GM21737 (cell line): ENCODE measurements at regions not wholly inside any gene's neighbourhood (a gene's known extent, or its start where the extent isn't known, plus 50 kb on each side); places are given as distances from the start of the nearest gene placed in this dataset.

Experiments used
- ATAC-seq: cut with Tn5 transposase; IDR thresholded peaks from one replicate; pipeline ENCODE4 v1.9.1; 2021; ENCODE audit warnings: mild to moderate bottlenecking, moderate library complexity; ENCODE audit not compliant: unreplicated experiment

DNA sequence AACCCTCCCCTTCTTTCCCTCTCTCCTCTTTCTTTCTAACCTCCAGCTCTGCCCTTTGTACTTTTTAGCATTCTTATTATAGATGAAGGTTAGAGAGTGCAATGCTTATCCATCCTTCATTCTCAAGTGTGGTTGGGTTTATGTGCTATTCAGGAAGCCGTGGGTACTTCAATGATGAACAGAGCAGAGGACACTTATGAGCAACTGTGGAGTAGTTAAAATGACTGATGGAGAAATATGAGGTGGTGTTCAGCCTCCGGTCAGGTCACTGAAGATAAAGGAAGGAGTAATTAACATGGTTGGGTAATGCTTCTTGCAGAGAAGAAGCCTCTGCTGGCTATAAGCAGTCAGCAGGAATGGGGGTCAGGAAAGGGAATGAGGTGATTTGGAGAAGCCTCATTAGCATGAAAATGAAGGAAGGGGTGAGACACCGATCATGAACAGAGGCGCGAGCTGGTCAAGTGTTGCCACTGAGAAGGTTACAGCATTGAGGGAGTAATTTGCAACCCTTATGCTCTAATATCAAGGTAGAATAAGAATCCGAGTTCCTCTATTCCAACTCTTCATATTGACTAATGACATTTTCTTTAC is 174.7 kb downstream of the LPIN1 start:
- ATAC-seq = no peak

DNA sequence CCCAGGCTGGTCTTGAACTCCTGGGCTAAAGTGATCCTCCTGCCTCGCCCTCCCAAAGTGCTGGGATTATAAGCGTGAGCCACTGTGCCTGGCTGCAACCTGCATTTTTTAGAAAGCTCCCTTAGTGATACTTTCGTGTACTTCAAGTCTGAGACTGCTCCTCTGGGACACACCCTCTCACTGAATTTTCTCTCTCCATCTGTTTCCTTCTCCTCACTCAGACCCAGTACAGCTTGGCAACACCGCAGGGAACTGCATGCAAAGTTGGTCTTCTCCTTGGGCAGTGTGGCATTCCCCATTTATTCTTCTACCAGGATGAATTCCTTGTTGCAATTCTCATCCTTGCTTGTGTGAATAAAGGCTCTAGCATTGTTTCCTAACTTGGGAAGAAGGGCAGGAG is 175.9 kb downstream of the LPIN1 start:
- no peak for ATAC-seq

DNA sequence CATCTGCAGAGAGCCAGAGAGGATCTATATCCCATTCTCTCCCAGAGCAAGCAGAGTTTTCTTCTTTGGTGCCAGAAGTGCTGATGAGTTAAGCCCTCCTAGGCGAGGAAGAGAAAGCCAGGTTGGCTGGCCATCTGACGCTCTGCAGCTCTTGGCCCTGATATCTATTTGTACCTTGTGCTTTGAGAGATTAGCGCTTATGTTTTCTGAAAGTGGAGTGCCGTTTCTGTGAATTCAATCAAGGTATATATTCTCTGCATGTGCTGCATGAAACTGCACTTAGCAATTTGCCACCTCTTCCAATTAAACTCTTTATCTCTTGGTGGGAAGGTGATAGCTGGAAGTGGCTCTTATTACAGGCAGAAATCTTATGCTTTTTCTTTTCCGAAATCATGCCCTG is 177.5 kb downstream of the LPIN1 start:
- no peak for ATAC-seq

DNA sequence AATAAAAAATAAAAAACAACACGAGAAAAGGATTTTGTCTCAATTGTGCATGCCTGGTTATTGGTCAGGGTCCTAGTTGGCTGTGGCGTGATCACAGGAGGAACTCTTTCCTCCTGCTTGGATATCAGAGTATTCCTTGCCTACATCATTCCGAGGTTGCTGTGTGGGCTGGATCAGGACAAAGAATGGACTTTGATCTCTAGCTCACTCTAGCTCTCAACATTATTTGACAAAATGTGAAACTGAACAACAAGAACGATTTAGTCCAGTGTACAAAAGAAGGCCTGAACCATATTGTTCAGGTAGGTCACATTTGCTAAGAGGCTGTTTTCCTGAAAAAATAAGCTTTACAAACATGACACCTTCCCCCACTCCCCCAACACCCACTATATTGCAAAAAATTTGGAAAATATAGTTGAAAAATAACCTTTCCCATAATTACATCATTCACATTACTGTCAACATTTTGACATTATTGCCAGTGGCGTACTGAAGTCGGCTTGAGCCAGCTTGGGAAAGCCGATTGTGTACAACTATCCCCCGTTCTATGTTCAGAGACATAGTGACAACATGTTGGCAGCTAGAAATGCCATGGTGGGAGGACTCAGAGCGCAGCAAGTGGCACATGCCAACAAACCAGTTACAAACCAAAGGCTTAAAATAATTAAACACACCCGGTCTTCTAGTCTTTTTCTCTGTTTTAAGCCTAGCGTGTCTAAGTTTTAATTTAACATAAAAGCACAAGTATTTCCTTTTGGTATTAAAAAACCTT is 179.0 kb downstream of the LPIN1 start:
- ATAC-seq = no peak

DNA sequence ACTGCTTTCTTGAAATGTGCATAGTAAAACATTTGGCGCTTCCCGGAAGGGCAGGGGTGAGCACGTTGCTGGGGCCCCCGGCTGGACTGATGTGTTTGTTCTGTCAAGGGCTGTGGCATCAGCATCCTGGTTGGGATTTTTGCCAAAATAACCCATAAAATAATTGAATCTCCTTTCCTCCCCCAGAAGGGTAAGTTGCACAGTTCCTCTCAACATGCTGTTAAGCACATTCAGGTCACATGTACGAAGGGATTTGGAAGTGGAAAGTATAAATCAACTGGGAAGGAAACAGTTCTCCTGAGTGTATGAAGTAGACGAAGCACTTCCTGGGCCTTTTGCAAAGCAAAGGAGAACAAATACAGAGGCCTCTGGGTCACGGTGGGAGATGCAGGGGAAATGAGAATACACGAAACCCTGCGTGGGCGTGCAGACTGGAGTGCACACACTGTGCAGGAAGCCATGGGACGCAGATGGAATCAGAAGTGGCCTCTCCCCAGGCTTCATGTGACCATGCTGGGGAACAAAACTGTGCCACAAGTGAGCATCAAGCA is 183.9 kb downstream of the LPIN1 start:
- no peak for ATAC-seq

DNA sequence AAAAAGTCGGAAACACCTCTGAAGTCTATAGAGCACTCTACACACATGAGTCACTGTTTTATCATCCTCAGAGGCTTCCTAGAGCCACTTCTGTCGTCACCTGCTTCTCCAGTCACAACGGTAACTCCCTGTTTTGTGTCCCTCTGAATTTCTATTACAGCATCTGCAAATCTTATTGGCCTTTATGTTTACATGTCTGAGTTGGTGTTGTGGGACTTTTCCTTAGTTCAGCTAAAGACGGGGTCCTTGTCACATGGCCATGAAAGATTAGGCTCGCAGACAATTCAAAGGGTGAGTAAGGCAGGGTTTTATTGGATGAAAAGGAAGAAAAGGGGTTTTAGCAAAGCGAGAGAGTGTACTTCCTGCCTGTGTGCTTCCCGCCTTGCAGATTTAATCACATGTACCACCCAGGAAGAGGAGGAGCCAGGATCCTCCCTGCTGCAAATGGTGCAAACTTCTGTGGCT is 185.6 kb downstream of the LPIN1 start:
- no peak for ATAC-seq

DNA sequence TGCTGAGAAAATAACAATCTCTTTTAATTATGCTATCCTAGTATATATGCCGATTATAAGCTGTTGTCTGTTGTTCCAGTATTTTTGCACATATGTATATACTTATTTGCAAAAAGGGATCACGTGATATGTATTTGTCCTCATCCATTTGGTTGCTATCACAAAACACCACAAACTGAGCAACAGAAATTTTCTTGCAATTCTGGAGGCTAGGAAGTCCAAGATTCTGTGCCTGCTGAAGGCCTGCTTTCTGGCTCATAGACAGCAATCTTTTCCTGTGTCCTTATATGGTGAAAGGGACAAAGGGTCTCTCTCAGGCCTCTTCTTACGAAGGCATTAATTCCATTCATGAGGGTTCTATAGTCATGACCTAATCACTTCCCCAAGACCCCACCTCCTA is 186.5 kb downstream of the LPIN1 start:
- no peak for ATAC-seq

DNA sequence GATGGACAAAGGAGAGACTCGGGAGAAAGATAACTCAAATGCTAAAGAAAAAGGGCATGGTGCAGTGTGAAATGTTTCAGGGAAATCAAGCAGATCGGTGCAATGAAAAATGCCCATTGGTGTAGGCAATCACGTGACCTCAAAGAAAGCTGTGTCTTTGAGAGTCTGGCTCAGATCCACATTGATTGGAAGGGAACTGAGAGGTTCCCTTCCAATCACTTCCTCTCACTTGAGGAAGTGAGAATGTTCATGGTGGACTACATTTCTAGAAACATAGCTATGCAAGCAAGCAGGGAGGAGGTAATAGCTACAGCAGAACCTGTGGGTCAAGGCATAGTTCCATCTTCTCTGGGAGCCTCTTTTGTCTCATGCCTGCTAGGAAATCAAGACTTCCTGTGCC is 187.4 kb downstream of the LPIN1 start:
- ATAC-seq = peak; percentile 67

DNA sequence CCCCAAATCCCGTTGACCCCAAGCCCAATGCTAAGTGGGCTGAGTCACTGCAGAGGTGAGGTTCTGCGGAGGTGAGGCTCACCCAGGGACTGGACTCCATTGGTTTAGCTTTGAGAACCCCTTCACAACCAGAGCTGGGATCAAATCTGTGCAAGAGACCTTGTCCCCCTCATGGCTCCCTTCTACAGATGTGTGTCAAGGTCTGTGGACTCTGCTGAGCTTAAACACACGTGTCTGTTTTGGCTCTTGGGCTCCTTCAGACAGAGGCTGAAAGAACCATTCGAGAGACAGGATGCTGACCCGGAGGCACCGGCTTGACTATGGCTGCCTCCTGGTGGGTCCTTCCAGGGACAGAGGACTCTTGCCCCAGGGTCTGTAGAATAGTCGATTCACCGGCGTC is 190.3 kb downstream of the LPIN1 start:
- no peak for ATAC-seq

DNA sequence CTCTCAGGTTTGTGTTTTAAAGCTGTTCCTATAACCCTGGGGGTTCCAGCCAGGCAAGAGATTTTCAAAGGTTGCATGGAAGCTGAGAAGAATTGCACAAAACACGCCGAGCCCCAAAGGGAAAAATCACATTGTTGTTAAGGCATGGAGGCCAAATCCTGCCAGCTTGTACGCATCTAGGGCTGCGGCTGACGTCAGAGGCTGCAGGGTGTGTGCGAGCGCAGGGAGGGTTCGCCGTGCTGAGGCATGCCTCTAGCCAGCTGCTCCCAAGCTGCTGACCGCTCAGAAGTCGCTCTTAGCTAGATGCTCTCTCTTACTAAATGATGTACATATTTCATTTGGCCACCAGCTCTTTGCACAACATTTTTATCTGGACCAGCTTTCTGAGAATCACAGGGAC is 191.8 kb downstream of the LPIN1 start:
- ATAC-seq = no peak

DNA sequence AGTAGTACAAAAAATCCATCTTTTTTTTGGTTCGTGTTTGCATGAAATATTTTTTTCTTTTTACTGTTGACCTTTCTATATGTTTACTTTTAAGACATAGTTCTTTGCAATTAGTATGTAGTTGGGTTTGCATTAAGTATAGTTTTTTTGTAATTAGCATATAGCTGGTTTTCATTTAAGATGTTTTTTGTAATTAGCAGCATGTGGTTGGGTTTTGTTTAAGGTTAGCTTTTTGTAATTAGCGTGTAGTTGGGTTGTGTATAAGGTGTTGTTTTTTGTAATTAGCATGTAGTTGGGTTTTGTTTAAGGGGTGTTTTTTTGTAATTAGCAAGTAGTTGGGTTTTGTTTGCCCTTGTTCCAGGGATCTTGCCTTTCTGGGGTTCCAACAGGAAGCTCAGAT is 193.1 kb downstream of the LPIN1 start:
- ATAC-seq = no peak

DNA sequence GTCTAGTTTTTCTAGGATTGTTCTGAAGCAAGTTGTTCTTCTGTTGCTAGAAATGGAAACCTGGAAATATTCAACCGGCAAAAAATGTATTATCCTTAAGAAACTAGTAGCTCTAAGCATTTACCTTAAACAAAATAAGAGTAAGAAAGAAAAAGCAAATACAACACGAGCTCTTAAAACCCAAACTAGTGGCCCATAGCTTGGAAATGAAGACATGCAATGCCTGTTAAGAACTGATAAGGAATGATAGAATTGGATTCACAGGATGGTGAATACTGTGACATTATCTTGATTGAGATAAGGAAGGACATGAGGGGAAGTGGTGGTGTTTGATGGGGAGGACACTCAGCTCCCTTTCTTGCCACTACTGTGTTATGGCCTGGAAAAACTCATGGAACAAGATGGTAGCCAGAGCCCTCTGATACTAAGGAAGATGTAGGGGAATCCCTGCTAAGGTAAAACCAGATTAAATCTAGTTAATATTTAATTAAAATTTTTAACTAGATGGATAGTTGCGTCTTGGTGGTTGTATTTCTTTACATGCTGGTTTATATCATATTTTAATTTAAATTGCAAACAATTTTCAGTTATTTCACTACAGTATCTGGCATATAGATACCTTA is 193.8 kb downstream of the LPIN1 start:
- no peak for ATAC-seq

DNA sequence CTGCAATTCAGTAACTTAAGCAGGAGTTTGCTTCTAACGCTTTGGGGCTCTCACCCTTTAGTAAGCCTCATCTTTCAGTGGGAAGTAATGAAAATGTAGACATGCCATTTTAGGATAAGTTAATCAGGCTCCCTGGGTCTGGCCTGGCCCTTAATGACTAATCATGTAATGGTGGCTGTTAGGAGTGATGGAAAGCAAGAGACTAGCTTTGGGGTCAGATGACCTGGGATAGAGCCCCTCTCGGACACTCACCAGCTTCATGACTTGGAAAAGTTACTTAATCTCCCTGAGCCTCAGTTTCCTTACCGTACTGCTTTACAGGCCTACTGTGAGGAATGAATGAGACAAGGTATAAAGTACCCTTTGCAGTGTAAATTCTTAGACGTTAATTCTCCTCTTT is 194.4 kb downstream of the LPIN1 start:
- ATAC-seq = no peak

DNA sequence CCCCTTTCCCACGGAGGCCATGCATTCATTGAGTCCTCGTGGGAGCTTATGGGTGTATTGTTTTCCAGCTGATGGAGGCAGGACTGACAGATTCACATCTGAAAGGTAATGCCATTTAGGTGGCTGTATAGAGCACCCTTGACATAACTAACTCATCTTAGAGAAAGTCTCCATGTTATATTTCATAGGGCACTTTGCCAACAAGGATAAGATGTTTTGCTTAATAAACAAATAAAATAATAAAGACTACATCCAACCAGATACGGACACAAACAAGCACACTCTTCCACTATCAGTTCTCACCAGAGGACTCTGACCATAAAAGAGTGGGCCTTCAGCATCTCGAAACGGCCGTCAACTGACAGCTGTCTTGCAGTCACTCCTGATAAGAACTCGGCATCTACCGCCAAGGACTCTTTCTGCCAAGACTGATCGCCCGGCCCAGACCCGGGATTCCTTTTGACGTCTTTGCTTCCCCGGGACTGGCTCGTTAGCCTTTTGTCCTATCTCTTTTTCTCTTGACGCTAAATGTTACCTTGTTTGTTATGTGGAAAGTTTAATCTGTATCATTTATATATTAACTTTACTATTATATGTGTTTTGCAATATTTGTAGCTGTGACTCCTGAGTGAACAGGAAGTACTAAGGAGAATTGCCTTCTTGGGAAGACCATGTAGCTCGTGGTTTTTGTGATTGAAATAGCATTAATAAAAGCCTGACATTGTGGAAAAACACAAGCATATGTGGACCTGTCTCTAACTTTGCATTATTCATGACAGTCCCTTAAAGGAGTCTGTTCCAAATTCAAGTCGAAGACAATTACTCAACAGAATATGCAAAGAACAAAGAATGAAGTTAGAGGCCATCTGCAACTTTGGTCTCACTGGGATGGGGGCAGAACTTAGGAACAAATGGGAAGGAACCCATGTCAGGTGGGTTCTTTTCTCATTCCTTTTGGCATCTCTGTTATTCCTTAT is 195.1 kb downstream of the LPIN1 start:
- ATAC-seq = no peak

DNA sequence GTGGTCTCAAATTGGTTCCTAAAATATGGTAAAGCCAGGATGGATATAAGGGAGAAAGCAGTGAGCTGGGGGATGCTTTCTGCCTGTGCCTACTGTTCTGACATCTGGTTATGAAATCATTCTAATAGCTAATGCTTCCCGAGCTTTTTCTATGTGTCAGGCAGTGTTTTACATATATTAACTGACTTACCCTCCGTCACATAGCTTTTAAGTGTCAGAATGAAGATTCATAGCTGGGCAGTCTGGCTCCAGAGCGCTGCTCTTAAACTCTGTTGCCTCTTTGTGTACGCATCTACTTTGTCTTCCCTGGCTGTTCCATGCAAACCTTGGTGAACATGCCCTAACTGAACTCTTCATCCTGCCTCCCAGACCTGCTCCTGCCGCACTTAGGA is 195.7 kb downstream of the LPIN1 start:
- no peak for ATAC-seq

DNA sequence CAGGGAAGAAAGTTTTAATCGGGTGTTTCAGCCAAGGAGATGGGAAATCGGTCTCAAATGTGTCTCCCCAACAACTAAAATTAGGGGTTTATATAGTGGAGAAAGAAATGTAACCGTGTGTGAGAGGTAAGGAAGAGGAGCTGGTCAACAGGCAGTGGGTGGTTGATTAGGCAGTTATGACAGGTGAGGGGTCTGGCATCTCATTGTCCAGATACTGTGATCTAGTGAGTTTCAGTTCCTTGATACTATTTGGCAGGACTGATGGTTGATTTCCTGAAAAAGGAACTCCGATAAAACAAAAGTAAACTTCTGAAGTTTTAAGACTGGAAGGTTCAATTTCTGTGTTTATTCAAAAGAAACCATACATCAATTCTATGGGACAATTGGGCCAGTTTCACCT is 197.9 kb downstream of the LPIN1 start:
- no peak for ATAC-seq

DNA sequence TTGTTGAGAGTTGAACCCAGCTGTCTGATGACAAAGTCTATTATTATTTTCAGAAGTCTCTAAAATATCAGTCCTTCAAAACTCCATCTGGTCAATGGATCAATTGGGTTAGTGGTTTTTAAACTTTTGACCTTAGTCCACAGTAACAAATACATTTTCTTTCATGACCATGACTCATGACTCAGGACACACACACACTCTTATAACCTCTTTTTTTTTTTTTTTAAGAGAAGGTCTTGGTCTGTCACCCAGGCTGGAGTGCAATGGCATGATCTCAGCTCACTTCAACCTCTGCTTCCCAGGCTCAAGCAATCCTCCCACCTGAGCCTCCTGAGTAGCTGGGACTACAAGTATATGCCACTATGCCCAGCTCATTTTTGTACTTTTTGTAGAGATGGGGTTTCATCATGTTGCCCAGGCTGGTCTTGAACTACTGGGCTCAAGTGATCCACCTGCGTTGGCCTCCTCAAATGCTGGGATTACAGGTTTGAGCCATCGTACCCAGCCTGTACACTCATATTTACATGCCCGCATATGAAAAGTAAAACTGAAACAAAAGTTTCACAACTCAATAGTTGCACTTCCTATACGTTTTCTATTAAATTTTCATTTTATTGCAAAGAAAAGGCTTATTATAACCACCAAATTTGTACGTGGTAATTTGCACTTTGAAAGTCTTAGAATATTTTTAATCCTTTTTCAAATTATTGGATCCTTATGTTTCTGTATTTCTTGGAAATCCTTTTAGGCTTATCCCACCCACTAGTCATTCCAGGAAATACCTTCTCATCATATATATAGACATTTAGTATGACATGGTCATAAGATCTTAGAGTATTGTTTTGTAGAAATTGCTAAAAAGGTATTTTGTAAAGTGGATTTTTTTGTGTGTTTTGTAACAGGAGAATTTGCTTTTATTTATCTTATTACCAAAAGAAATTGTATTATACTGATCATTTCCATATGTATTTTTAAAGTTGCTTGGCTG is 199.0 kb downstream of the LPIN1 start:
- ATAC-seq = peak; percentile 85

DNA sequence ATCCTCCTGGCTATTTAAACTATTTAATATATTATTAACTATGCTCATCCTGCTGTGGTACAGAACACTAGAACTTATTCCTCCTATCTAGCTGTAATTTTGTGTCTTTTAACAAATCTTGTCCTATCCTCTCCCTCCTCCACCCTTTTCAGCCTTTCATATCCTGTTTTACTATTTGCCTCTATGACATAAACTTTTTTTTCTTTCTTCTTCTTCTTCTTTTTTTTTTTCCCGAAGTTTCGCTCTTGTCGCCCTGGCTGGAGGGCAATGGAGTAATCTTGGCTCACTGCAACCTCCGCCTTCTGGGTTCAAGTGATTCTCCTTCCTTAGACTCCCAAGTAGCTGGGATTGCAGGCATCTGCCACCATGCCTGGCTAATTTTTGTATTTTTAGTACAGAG is 201.5 kb downstream of the LPIN1 start:
- ATAC-seq = no peak

DNA sequence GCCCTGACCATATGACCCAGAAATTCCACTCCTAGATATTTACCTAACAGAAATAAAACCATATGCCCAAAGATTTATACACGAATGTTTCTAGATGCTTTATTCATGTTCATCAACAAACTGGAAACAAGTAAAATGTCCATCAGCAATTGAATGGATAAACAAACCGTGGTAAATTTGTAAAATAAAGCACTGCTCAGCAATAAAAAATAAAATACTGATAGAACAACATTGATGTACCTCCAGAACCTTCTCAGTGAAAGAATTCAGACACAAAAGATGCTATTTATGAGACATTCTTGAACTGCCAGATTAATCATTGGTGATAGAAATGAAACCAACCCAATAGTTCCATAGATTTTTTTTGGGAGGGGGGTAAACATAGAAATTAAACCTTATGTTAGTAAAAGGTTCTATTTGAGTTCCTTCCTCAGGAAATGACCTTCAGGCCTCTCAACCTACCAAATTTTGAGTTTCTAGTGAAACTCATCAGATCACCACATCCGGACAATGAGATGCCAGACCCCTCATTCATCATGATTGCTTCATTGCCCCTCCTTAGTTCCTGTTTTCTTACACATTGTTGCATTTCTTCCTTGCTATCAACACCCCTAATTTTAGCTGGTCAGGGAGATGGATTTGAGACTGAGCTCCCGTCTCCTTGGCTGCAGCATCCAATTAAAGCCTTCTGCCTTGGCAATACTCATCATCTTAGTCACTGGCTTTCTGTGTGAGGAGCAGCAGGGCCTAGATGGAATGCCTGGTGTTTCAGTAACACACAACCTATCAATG is 203.5 kb downstream of the LPIN1 start:
- ATAC-seq = no peak
